ENCODE measurements at regions not wholly inside any gene's neighbourhood (a gene's known extent, or its start where the extent isn't known, plus 50 kb on each side); places are given as distances from the start of the nearest gene placed in this dataset.

DNA sequence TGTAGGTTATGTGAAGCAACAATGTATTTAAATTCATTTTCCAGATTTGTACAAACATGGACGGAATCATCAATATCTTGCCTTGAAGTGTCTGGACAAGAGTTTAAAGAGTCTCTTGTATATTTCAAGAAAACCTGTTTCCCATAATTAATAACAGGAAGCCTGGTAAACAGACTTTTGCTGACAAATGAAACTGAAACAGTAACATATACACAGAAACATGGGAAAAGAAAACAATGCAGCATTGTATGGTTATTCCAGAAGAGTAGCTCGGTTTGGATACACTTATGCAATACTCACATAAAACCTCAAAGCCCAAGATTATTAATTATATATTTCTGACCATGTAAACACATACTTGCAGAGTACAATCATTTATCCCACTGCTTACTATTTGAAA lies 265.5 kb downstream of the PTPRC start:
- TF ChIP-seq, protein P1, sequence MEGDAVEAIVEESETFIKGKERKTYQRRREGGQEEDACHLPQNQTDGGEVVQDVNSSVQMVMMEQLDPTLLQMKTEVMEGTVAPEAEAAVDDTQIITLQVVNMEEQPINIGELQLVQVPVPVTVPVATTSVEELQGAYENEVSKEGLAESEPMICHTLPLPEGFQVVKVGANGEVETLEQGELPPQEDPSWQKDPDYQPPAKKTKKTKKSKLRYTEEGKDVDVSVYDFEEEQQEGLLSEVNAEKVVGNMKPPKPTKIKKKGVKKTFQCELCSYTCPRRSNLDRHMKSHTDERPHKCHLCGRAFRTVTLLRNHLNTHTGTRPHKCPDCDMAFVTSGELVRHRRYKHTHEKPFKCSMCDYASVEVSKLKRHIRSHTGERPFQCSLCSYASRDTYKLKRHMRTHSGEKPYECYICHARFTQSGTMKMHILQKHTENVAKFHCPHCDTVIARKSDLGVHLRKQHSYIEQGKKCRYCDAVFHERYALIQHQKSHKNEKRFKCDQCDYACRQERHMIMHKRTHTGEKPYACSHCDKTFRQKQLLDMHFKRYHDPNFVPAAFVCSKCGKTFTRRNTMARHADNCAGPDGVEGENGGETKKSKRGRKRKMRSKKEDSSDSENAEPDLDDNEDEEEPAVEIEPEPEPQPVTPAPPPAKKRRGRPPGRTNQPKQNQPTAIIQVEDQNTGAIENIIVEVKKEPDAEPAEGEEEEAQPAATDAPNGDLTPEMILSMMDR (IDR thresholded peaks at IDR 0.05; ENCODE audit: borderline replicate concordance, extremely low read depth, low read length, poor library complexity, severe bottlenecking): no peak
- TF ChIP-seq EZH2 (IDR thresholded peaks at IDR 0.05; ENCODE audit: borderline replicate concordance, low read depth, low read length, severe bottlenecking): no peak

Measured in DND-41 (cell line).